AG10803 (cell line): ENCODE measurements at regions not wholly inside any gene's neighbourhood (a gene's known extent, or its start where the extent isn't known, plus 50 kb on each side); places are given as distances from the start of the nearest gene placed in this dataset.

ENCODE experiments used
- DNase-seq: peaks from one replicate; pipeline ENCODE4 v3.0.0; 2010; ENCODE audit warnings: low read depth
- H3K4me3 ChIP-seq: 2 replicates; pipeline ENCODE4 v1.5.1; 2011; ENCODE audit warnings: mild to moderate bottlenecking, low read length, control low read depth
- CTCF ChIP-seq: conservative IDR thresholded peaks from 2 replicates; pipeline ENCODE4 v1.5.1; 2011; ENCODE audit warnings: mild to moderate bottlenecking, low read length, control low read depth, inconsistent platforms

- TF ChIP-seq CTCF: no peak
- H3K4me3 ChIP-seq: no peak overlapping the region
- DNase-seq: no peak
These were observed 211.7 kb downstream of the NXPE2 start for GRCh38 chr11:114890038-114890437.

GRCh38 chr11:114891911-114892310 lies 213.6 kb downstream of the NXPE2 start:
- no peak for DNase-seq
- H3K4me3 ChIP-seq: no peak overlapping the region
- no peak for TF ChIP-seq CTCF

- TF ChIP-seq CTCF: 0 out of 2 replicates have a peak, but pooled peaks have one; percentile 9
- no peak overlapping the region for H3K4me3 ChIP-seq
- no peak for DNase-seq
These were observed 214.3 kb downstream of the NXPE2 start for GRCh38 chr11:114892381-114893197.

- no peak for TF ChIP-seq CTCF
- no peak for DNase-seq
These were observed 215.0 kb downstream of the NXPE2 start for GRCh38 chr11:114893329-114893728.

GRCh38 chr11:114896594-114896993 lies 218.3 kb downstream of the NXPE2 start:
- TF ChIP-seq CTCF: no peak
- DNase-seq: no peak
- no peak overlapping the region for H3K4me3 ChIP-seq

More at GRCh38 chr11:114893329-114893728, 215.0 kb downstream of the NXPE2 start:
- no peak overlapping the region for H3K4me3 ChIP-seq

- no peak overlapping the region for H3K4me3 ChIP-seq
- DNase-seq: no peak
- TF ChIP-seq CTCF: no peak
These were observed 231.5 kb downstream of the NXPE2 start for GRCh38 chr11:114909866-114910265.

- TF ChIP-seq CTCF: no peak
- no peak for DNase-seq
- no peak overlapping the region for H3K4me3 ChIP-seq
These were observed 234.5 kb downstream of the NXPE2 start for GRCh38 chr11:114912826-114913225.
